ENCODE measurements at regions not wholly inside any gene's neighbourhood (a gene's known extent, or its start where the extent isn't known, plus 50 kb on each side); places are given as distances from the start of the nearest gene placed in this dataset.

DNA sequence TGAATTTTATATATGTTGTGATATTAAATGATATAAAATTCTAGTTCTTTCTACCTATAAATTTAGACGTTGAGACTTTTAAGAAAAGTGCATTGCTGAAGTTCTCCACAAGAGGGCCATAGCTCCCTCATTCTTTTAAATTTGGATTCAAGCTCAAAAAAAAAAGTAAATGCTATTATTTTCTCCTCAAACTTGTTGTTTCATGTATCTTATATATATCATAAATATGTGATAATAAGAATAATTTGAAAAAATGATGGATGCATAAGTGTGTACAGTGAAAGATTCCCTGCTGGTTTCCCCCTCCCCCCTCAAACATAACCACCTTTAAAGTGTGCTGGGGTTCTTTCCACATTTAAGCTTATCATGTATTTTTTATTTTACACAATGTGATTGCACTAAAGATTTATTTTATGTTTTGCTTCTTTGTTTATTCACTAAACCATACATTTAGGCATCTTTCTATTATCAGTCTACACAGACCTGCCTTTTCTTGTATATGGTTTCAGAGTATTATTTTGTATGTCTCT, 769.4 kb upstream of the GOLIM4 start:
- H3K4me3 ChIP-seq (ENCODE audit: insufficient read depth, low read length, poor library complexity, severe bottlenecking) = no peak overlapping the region
- no peak overlapping the region for H2AFZ ChIP-seq (ENCODE audit: low read depth, low read length, severe bottlenecking)
- no peaks in the 10 kb centered on the region for H3K9me2 ChIP-seq (replicated peaks; ENCODE audit: insufficient read depth, low read length)
- no peaks in the 10 kb centered on the region; the same call in 1 of the 2 replicates for H4K20me1 ChIP-seq (ENCODE audit: low read depth, low read length)
- no peaks in the 10 kb centered on the region for H3K36me3 ChIP-seq (ENCODE audit: low read length)
- H3K9ac ChIP-seq (ENCODE audit: low read length) = no peak overlapping the region
- H3K27me3 ChIP-seq (ENCODE audit: low read length) = no peaks in the 10 kb centered on the region
- H3K9me3 ChIP-seq (ENCODE audit: insufficient read depth, low read length) = no peaks in the 10 kb centered on the region
- H3F3A ChIP-seq (ENCODE audit: insufficient read depth) = no peaks in the 10 kb centered on the region
- H3K79me2 ChIP-seq (ENCODE audit: insufficient read depth, low read length) = no peaks in the 10 kb centered on the region
- no peak overlapping the region for H3K4me2 ChIP-seq (ENCODE audit: low read depth, low read length, poor library complexity, severe bottlenecking)
- no peak for TF ChIP-seq EZH2phosphoT487 (conservative IDR thresholded peaks at IDR 0.05; ENCODE audit: low read length)
- TF ChIP-seq, protein P1, sequence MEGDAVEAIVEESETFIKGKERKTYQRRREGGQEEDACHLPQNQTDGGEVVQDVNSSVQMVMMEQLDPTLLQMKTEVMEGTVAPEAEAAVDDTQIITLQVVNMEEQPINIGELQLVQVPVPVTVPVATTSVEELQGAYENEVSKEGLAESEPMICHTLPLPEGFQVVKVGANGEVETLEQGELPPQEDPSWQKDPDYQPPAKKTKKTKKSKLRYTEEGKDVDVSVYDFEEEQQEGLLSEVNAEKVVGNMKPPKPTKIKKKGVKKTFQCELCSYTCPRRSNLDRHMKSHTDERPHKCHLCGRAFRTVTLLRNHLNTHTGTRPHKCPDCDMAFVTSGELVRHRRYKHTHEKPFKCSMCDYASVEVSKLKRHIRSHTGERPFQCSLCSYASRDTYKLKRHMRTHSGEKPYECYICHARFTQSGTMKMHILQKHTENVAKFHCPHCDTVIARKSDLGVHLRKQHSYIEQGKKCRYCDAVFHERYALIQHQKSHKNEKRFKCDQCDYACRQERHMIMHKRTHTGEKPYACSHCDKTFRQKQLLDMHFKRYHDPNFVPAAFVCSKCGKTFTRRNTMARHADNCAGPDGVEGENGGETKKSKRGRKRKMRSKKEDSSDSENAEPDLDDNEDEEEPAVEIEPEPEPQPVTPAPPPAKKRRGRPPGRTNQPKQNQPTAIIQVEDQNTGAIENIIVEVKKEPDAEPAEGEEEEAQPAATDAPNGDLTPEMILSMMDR (IDR thresholded peaks at IDR 0.05; ENCODE audit: insufficient read depth, low read length, poor library complexity, severe bottlenecking) = peak; percentile 82
- no peak overlapping the region for H3K27ac ChIP-seq (ENCODE audit: low read depth, low read length)

DNA sequence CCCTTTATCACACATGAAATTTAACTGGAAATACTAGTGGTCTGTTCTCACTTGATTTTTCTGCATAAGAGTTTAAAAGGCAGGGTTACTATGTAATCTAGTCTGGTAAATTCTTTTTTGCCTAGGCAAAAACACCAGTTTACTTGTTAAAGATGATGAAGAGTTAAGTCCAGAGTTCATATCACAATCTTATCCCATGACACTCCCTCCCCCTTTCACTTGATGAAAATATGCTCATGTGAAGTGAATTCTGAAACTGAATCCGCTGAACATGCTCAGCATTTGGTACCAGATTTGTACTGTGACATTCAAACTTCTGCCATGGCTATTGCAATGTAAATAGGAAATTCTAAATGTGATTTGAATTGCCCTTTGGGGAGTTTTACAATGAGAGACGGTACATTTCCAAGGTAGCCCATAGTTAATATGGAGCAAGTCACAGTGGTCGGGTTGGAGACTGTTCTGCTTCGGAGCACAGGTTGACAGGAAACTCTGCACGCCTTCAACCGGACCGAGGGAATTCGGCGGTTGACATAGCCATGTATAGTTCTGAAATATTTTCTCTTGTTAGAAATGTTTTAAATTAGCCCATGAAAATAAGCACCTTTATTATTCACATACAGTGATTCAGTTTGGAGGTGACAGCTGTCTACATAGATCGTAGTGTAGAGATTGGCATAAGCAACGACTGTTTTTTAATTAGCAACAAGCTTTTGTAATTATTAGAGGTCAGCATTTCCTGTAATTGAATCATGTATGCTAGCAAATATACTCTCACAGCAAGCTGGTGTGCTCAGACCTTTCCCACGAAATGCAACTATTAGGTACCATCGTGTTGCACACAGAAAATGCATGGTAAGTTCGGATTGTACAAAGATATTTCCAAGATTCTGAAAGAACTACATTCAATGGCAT, 768.6 kb upstream of the GOLIM4 start:
- TF ChIP-seq EZH2phosphoT487 (conservative IDR thresholded peaks at IDR 0.05; ENCODE audit: low read length) = no peak
- TF ChIP-seq, protein P1 (IDR thresholded peaks at IDR 0.05; ENCODE audit: insufficient read depth, low read length, poor library complexity, severe bottlenecking) = no peak
- no peak overlapping the region for H3K4me2 ChIP-seq (ENCODE audit: low read depth, low read length, poor library complexity, severe bottlenecking)
- H3K27ac ChIP-seq (ENCODE audit: low read depth, low read length) = no peak overlapping the region
- no peaks in the 10 kb centered on the region for H3K36me3 ChIP-seq (ENCODE audit: low read length)
- no peak overlapping the region for H2AFZ ChIP-seq (ENCODE audit: low read depth, low read length, severe bottlenecking)
- no peaks in the 10 kb centered on the region; the same call in 1 of the 2 replicates for H4K20me1 ChIP-seq (ENCODE audit: low read depth, low read length)
- H3K4me3 ChIP-seq (ENCODE audit: insufficient read depth, low read length, poor library complexity, severe bottlenecking) = no peak overlapping the region
- H3K9ac ChIP-seq (ENCODE audit: low read length) = no peak overlapping the region
- H3F3A ChIP-seq (ENCODE audit: insufficient read depth) = no peaks in the 10 kb centered on the region
- no peaks in the 10 kb centered on the region for H3K79me2 ChIP-seq (ENCODE audit: insufficient read depth, low read length)
- no peaks in the 10 kb centered on the region for H3K9me2 ChIP-seq (replicated peaks; ENCODE audit: insufficient read depth, low read length)
- H3K9me3 ChIP-seq (ENCODE audit: insufficient read depth, low read length) = no peaks in the 10 kb centered on the region
- no peaks in the 10 kb centered on the region for H3K27me3 ChIP-seq (ENCODE audit: low read length)

DNA sequence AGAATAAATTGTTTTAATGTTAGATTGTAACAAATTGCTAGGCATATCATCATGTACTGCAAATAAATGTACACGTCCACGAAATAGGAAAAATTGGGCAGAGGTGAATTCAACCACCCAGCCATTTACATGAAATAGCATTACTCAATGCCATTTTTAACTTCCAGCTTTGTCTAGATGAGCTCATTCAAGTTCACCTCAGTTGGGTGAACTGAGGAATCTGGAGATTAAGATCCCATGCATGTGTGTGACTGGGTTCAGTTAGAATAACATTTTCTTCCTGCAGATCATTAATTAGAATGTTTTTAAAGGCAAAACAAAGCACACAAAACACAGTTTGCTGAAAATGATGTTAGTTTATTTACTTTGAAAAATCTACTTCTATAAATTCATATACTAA, 767.8 kb upstream of the GOLIM4 start:
- Histone ChIP-seq H3K9ac (ENCODE audit: low read length) (no peak overlapping the region), H3K9me3 (ENCODE audit: insufficient read depth, low read length) (no peaks in the 10 kb centered on the region), H3K4me3 (ENCODE audit: insufficient read depth, low read length, poor library complexity, severe bottlenecking) (no peak overlapping the region), H3K79me2 (ENCODE audit: insufficient read depth, low read length) (no peaks in the 10 kb centered on the region), H3K4me2 (ENCODE audit: low read depth, low read length, poor library complexity, severe bottlenecking) (no peak overlapping the region), H3K9me2 (replicated peaks; ENCODE audit: insufficient read depth, low read length) (no peaks in the 10 kb centered on the region), H3K27me3 (ENCODE audit: low read length) (no peaks in the 10 kb centered on the region), H3F3A (ENCODE audit: insufficient read depth) (no peaks in the 10 kb centered on the region), H3K36me3 (ENCODE audit: low read length) (no peaks in the 10 kb centered on the region), H2AFZ (ENCODE audit: low read depth, low read length, severe bottlenecking) (no peak overlapping the region), H3K27ac (ENCODE audit: low read depth, low read length) (no peak overlapping the region), H4K20me1 (ENCODE audit: low read depth, low read length) (no peaks in the 10 kb centered on the region; the same call in 1 of the 2 replicates)
- TF ChIP-seq, protein P1 (IDR thresholded peaks at IDR 0.05; ENCODE audit: insufficient read depth, low read length, poor library complexity, severe bottlenecking) = no peak
- TF ChIP-seq EZH2phosphoT487 (conservative IDR thresholded peaks at IDR 0.05; ENCODE audit: low read length) = no peak
